Inflammatory macrophage treated with lipopolysaccharide for 4 hours (primary cell): ENCODE measurements at regions not wholly inside any gene's neighbourhood (a gene's known extent, or its start where the extent isn't known, plus 50 kb on each side); places are given as distances from the start of the nearest gene placed in this dataset.

ENCODE experiments used
- DNase-seq: peaks from one replicate; pipeline ENCODE4 v3.0.0-alpha.2; 2020

DNA sequence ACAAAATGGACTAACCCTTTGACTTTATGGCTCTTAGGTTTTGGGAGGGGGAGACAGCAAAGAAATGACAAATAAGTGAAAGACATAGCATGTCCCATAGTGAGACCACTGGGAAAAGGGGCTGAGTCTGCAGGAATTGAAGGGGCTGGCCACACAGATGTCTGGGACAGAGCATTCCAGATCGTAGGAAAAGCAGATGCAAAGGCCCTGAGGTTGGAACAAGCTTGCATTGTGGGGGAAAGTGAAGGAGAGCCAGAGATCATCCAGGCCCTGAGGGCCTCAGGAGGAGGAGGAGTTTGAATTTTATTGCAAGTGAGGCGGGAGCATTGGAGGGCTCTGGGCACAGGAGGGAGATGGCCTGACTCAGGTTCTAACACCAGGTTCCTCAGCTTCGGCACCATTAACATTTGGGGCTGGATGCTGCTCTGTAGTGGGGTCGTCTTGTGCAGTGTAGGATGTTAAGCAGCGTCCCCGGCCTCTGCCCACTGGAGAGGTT, 97.5 kb downstream of the CEBPB start:
- DNase-seq: no peak

DNA sequence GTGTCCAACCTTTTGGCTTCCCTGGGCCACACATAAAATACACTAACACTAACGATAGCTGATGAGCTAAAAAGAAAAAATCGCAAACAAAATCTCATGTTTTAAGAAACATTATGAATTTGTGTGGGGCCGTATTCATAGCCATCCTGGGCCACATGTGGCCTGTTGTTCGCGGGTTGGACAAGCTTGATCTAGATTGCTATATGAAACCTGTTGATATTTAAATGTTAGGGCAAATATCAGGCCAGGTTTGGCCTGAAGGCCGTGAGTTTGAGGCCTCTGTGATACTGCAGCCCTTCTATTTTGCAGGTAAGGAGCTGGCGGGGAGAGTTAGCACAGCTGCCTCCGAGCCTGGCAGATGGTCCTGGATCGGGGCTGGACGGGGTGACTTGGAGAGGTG, 99.0 kb downstream of the CEBPB start:
- no peak for DNase-seq

DNA sequence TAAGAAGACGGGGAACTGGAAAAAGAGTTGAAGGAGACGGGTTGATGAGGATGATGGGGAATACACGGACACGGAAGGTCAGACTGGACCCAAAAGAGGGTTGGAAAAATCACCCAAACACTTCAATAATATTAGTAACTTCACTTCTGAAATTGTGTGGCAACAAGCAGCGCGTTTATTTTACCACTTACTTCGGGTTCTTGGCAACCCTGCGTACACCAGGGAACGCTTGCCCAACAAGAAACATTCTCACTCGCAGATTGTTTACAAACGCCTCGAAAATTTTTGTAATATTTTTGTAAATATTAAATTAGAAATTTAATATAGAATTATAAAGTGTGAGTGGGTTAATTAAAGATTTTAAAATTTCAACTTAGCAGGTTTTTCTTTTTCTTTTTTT, 99.5 kb downstream of the CEBPB start:
- DNase-seq: no peak

GRCh38 chr20:50290808-50291207, 100.2 kb downstream of the CEBPB start:
- no peak for DNase-seq

DNA sequence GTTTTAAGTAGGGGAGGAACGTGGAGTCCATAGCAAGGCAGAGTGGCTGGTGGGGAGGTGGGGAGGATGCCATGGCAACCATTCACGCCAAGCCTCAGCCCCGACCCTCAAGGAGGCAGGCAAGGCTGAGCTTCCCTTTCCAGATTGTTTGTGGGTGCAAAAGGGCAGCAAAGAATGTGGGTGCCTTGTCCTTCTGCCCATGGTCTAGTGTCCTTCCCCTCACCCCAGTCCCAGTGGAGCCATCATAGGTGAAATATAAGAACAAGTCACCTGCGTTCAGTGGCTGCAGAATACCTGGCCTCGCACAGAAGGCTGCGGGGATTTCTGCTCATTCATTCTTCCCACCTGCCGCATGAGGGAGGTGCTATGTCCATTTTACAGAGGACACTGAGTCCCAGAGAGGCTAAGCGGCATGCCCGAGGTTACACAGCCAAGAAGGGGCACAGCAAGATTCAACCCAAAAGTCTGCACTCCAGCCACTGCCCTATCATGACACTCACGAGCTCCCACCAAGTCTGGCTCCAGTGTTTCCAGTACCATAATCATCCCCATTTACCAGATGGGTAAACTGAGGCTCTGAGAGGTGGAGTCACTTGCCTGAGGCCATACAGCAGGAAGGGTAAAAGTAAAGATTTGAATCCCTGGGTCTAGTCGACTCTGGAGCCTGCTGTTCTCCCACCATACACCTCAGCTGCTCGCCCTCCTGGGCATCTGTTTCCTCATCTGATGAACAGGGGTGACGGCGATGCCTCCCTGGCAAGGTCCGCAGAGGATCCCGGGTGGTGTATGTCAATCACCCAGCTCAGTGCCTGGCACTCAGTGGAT, 100.8 kb downstream of the CEBPB start:
- DNase-seq: no peak

DNA sequence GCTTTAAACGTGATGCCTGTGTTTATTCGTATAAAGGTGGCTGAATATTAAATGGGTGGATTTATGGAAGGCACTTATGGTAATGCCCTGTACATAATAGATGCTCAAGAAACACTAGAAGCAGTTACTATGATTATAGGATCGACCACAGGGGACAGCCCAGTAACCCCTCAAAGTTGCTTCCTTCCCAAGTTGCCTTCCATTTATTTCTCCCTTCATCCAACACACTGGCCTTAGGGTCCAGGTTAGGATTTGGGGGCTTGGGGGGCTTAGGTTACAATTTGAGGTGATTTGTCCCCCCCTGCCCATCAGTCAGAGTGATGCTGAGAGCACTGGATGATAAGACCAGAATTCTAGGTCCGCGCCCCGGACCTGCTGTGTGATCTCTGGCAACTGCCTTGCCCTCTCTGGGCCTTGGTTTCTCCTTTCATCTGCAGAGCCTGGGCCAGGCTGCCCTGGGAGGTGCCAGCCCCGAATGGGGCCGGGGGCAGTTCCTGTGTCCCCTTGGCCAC, 101.5 kb downstream of the CEBPB start:
- no peak for DNase-seq

- DNase-seq: peak; percentile 96
These were observed 102.1 kb downstream of the CEBPB start for GRCh38 chr20:50292591-50293283.

GRCh38 chr20:50293284-50294139, 102.9 kb downstream of the CEBPB start:
- DNase-seq: no peak

DNA sequence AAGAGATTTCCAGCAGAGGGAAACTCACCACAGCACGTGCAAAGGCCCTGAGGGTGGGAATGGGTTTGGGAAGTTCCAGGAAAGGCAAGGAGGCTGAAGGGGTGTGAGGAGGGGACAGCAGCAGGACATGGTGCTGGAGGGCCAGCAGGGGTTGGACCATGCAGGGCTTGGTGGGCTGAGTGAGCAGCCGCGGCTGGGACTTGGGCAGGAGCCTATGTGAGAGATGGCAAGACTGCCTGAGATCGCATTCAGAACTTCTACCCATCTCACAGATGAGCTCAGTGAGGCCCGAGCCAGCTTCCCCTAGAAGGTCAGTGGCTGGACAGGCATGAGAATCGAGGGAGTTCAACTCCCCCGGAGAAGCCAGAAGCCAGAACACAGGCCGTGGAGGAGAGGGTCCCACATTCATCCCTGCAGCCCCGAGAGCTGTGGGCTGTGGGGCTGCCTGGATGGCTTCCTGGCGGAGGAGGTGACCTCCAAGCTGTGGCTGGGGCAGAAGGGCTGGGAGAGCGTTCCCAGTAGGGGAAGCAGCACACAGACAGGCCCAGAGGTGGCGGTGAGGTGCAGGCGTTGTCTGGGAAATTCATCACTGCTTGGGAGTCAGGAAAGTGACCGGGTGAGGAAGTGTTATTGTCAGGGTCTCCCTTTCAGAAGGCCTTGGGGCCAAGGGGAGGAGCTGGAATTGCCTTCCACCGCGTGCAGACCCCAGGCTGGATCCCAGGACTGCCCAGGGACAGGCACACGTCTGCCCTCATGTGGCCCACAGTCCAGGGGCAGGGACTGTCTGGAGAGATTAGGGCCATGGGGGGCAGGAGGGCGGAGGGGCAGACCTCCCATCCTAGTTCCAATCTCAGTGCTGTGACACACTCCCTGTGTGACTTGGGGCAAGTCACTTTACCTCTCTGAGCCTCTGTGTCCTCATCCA, 103.8 kb downstream of the CEBPB start:
- DNase-seq: no peak

DNA sequence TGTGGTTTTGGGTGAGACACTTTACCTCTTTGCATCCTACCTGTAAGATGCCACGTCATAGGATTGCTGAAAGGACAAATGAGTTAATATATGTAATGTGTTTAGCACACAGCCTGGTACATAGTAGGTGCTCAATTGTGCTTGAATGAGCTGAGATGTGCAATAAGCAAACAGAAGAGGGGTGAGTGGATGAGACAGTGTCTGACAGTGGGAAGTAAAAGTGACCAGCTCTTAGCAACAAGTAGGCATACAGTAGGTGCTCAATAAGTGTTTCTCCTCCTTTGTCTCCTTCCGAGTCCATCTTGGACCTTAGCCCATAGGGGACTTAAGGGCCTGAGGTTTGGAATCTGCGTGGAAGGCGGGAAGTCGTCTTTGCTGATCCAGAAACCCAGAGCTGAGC, 104.7 kb downstream of the CEBPB start:
- no peak for DNase-seq

DNA sequence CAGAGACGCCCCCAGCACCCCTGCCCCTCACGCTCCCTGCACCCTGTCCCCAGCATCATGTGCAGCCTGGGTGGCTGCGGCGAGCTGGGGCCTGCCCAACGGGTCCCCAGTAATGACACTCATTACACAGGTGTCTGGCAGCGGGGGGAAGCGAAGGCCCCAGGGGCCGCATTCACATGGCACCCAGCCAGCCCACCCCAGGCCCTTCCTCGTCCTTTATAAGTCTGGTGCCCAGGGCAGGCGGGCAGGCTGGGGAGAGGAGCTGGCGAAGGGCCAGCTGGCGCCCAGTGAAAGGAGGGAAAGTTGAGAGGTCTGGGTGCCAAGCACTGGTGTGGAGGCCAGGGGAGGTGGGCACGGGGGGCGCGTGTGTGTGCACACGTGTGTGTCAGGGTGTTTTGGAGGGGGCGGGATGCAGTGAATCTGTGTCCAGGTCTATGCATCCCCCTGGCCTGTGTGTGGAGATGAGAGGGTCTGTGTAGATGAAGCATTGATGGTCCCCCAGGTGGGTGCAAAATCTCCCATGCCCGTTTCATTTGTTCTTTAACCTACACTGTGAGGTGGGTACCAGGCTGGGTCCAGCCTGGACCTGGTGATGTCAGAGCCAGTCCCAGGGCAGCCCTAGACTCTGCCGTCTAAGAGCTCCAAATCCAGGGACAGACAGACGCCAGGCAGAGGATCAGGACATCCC, 105.3 kb downstream of the CEBPB start:
- no peak for DNase-seq

DNA sequence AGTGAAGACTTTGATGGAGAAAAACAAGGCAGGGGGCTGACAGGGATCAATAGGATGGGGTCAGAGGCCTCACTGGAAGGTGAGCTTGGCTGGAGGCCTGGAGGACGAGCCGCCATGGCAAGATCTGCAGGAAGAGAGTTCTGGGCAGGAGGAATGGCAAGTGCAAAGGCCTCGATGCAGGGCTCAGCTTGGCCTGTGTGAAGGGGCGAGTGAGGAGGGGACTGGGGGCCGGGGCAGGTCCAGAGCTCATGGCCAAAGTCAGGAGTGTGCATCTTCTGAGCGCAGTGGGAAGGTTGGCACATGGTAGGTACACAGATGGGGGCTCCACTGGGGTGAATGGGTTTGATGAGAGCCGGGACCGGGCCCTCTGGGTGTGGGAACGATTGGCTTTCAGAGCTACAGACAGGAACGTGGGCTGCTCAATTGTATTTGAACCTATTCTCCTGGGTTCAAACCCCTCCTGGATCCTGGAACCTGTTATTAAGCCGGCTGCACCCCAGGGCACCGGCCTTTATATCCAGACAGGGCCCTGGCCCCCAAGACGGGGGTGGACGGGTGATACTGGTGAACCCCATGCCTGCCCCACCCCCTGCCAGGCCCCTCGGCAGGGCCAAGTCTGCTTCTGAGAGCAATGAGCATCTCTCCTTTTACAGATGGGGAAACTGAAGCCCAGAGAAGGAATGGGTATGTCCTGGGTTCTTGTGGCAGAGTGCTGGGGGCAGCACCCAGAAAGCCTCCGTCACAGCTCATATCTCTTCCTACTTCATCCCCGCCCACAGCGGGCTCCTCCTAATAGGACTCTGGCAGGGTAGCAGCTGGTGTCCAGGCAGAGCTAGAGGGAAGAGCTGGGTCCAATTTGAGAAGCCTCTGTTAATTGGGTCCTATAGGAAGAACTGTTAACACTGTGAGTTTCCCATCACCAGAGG, 106.1 kb downstream of the CEBPB start:
- DNase-seq: peak; percentile 94

DNA sequence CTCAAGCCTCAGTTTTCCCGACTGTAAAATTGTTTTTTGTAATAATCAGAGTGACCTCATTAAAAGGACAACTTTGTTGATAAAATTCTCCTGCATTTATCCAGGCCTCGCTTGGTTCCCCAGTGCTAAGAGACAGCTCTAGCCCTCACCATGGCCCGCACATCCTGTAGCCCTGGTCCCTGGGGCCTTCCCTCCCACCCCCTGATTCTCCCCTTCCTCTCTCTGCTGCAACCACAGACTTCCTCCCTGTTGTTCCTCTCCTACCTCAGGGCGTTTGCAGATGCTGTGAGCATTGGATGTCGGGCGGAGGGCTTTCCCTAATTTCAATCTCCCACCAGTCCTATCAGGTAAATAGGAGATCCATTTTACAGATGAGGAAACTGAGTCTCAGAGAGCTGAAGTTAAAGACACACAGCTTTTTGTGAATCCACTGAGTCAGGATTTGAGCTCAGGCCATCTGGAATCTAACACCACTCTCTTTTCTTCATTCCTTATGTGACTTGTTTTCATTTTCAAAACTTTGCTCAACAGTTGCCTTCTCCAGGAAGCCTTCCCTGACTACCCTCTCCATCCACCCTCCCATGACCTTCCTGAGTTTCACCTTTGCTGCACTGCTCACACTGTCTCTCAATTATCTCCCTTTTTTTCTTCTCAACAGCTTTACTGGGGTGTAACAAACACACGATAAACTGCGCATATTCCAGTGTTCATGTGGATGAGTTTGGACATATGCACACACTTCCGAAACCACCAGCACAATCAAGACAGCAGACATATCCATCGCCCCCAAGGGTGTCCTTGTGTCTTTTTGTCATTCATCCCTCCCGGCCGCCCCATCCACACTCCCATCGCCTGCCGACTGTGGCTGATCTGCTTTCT, 107.1 kb downstream of the CEBPB start:
- peak; percentile 62 for DNase-seq

- DNase-seq: no peak
These were observed 108.1 kb downstream of the CEBPB start for GRCh38 chr20:50298554-50299324.

GRCh38 chr20:50299325-50299629, 108.6 kb downstream of the CEBPB start:
- no peak for DNase-seq

GRCh38 chr20:50301165-50301564, 110.5 kb downstream of the CEBPB start:
- DNase-seq: no peak

GRCh38 chr20:50301712-50302111, 111.1 kb downstream of the CEBPB start:
- DNase-seq: no peak

DNA sequence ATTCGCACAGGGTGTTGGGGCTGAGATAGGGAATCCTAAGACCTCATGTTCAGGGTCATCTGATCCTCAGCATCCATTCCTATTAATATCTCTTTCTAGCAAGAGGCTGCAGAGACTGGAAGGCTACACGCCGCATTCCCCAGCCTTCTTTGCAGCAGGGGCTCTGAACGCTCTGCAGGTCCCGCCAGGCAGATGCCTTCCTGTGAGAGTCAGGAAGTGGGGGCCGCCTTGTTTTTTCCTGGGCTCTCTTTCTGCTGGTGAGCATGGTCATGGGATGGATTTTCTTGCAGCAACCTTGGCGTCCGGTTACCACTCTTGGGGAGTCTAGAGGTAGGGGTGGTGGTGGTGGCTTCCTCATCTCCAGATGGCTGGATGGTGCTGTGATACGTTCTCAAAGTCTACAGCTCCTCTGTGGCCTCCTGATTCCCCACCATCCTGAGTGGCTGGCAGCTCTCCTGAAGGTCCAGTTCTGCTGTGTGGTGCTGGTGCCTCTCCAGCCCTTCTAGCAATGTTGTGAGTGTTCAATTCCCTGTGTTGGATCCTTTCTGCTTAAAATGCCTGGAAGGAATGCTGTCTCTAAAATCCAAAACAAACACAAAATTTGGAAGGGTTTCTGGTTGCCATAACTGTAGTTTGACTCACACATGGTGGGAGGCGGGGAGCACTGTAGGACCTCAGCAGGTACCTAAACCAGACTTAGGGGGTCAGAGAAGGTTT, 111.9 kb downstream of the CEBPB start:
- DNase-seq: no peak
